MM.1S (cell line): ENCODE measurements at regions not wholly inside any gene's neighbourhood (a gene's known extent, or its start where the extent isn't known, plus 50 kb on each side); places are given as distances from the start of the nearest gene placed in this dataset.

Experiments
- CTCF ChIP-seq: fragments of 300-600 bp; sonication (generic); IDR thresholded peaks from 2 replicates; pipeline ENCODE4 v1.5.1; 2016; ENCODE audit warnings: antibody characterized with exemption, low read length, mixed read lengths
- EZH2 ChIP-seq: fragments of 300-600 bp; sonication (generic); optimal IDR thresholded peaks from 2 replicates; pipeline ENCODE3; 2017; ENCODE audit warnings: low read depth, mild to moderate bottlenecking, antibody characterized with exemption, low read length, mixed read lengths

GRCh38 chr1:201692555-201693394, 136.2 kb upstream of the IPO9 start:
- TF ChIP-seq CTCF (no peak), EZH2 (no peak)
